ENCODE measurements at regions not wholly inside any gene's neighbourhood (a gene's known extent, or its start where the extent isn't known, plus 50 kb on each side); places are given as distances from the start of the nearest gene placed in this dataset.

- DNase-seq = no peak
Measured at GRCh38 chr9:91025856-91026255, 224.2 kb downstream of the SYK start.

GRCh38 chr9:91026266-91026665, 224.6 kb downstream of the SYK start:
- no peak for DNase-seq

DNA sequence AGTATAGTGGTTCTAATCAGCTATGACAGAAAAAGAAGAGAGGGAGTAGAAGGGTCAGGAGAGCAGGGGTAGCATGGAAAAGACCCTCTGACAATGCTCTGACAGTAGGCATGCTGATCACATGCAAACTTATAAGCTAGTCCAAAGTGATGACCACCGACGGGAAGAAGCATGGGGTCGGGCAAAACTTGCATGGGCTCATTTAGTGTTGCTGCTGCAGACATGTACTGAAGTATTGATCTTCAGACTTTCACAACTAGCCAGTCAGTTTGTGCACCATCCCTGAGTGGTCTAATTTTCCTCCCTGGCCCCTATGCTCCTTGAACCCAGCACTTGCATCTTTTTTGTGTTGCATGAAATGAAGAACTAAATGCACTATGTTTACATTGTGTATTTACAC, 225.4 kb downstream of the SYK start:
- DNase-seq = no peak

- no peak for DNase-seq
Measured at GRCh38 chr9:91028166-91028827, 226.7 kb downstream of the SYK start.

GRCh38 chr9:91029650-91030361, 228.2 kb downstream of the SYK start:
- no peak for DNase-seq

DNA sequence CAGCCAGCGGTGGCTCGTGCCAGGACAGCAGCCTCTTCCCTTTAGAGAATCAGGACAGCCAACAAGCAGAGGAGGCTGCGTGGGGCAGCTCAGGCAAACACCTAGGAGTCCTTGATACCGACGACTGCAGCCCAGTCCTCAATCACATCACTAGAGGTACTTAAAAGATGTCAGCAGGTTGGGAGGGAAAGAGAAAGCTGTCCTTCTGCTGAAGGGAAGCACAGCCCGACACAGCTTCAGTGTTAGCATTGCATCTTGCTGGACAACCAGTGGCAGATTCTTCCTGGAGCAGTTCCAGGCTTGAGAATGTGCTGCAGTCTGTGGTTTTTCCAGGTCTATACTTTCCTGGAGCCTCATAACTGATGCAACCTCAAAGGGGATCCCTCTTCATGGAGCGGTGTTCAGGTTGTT, 230.5 kb downstream of the SYK start:
- DNase-seq = no peak

GRCh38 chr9:91033270-91033669, 231.7 kb downstream of the SYK start:
- DNase-seq = no peak

GRCh38 chr9:91033797-91034196, 232.2 kb downstream of the SYK start:
- DNase-seq = no peak

DNA sequence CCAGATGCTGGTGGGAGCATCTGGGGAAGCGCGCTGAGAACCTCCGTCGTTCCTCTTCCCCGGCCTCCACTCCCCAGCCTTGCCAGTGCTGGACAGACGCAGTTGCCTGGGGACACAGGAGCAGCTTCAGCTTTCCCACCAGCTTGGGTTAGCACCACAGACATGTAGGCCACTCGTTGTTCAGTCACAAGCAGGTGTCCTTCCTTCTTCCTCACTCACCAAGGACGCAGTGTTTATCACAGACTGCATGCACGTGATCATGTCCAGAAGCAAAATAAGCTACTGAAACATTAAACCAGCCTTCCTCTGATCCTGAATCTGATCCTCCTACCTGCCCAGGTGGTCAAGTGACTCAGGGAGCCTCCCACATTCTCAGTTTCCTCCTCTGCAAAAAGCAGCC, 232.9 kb downstream of the SYK start:
- DNase-seq = no peak

DNA sequence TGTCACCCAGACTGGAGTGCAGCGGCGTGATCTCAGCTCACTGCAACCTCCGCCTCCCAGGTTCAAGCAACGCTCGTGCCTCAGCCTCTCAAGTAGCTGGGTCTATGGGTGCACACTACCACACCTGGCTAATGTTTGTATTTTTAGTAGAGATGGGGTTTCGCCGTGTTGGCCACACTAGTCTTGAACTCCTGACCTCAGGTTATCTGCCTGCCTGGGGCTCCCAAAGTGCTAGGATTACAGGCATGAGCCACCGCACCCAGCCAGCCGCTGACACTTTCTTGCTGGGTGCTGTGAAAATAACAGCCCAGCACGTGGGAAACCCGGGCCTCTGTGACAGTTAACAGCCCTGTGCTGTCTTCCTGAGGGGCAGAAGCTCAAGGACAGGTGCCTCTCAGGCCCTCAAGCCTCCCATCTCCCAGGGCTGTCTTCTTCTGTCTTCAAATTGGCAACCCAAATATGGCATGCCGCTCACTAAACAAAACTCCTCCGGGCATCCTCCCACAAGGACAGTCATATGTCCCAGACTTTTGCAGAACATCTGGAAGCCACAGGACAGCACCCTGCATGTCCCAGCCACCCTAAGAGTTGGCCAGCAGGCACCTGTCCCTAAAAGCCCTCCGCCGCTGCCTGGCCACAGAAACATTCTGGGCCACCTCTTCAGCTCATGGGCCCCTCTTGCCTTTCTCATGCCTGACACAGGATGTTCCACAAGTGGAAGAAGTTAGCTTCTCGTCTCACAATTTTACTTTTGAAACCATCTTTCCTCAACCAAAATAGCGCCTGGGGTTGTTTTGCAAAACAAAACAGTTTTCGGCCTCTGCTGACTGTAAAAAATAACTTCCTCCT, 233.6 kb downstream of the SYK start:
- DNase-seq = no peak

DNA sequence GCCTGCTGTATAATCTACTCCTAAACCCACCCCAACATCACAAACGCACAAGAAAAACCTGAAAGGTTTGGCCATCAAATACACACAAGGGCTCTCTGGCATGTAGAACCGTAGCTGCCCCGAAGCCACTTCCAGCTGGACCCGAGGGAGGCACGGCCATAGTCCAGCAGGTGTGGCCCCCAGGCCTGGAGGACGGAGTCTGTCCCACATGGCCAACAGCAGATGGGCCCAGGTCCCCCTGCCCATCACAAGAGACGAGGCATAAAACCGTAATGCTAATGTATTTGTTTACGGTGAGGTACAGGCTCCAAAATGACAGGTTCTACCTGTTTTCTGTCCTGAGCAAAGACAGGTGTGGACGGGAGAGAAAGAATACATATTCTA, 234.2 kb downstream of the SYK start:
- DNase-seq = no peak

- no peak for DNase-seq
Measured at GRCh38 chr9:91036356-91036755, 234.7 kb downstream of the SYK start.

- DNase-seq = peak; percentile 25
Measured at GRCh38 chr9:91036826-91037510, 235.3 kb downstream of the SYK start.

DNA sequence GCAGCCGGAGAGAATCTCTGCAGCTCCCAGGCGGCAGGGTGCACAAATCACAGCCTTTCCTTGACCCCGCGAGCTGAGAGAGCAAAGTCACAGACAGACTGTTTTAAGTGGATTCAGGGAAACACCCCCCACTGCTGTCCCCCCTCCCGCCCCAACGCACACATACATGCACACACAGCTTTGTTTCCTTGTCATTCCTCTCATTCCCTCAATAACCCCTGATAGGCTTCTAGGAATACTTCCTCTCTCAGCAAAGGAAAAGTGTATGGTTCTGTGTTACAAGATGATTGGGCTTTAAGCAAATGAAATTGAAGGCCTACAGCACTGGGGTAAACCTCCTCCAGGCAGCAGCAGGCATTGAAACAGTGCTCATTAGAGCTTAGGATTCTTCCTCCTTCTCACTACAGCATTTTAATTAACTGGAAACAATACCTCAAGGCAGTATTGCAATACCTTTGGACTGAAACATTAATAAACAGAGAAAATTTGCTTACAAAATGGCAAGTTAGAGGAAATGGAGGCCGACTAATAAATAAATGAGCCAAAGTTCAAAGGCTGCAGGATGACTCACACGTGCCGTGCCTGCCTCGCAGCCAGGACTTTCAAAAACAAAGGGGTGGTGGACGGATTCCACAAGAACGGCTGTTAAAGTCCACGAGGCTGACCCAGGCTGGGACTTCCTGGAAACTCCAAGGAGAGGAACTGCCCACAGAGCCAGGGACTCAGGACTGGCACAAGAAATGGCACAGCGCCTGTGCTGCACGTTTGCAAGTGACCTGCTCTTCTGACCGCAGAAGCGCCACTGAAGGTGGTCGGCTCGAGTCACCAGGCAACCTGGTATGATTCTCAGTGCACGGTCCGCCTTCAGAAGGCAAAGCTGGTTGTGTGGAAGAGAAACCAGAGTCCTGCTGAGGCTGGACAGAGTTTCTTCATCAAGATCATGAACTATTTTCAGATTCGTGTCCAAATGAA, 236.2 kb downstream of the SYK start:
- peak; percentile 45 for DNase-seq

DNA sequence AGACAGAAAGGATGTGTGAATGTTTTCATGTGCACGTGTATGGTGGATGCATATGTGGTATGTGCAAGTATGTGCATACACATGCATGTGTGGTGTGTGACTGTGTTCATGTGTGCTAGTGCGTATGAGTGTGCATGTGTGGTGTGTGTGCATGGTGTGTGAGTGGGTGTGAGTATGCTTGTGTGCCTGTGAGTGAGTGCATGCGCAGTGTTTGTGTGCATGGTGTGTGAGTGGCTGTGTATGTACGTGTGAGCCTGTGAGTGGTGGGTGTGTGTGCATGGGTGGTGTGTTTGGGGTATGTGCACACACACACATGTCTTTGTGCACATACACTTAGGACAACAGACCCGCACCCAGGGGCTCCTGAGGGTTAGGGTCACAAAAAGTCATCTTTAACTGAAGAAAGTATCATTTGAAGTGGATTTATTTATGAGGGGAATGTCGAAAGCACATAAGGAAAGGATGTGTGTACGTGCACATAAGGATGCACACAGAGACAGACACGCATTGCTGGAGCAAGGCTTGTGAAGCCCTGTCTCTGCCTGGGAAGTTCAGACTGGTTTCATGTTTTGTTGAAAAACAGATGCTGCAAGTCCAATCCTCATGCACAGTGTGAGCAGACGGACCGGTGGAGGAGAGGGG, 237.0 kb downstream of the SYK start:
- DNase-seq = no peak

GRCh38 chr9:91039125-91039834, 237.7 kb downstream of the SYK start:
- no peak for DNase-seq

- no peak for DNase-seq
Measured at GRCh38 chr9:91039835-91040140, 238.2 kb downstream of the SYK start.

DNA sequence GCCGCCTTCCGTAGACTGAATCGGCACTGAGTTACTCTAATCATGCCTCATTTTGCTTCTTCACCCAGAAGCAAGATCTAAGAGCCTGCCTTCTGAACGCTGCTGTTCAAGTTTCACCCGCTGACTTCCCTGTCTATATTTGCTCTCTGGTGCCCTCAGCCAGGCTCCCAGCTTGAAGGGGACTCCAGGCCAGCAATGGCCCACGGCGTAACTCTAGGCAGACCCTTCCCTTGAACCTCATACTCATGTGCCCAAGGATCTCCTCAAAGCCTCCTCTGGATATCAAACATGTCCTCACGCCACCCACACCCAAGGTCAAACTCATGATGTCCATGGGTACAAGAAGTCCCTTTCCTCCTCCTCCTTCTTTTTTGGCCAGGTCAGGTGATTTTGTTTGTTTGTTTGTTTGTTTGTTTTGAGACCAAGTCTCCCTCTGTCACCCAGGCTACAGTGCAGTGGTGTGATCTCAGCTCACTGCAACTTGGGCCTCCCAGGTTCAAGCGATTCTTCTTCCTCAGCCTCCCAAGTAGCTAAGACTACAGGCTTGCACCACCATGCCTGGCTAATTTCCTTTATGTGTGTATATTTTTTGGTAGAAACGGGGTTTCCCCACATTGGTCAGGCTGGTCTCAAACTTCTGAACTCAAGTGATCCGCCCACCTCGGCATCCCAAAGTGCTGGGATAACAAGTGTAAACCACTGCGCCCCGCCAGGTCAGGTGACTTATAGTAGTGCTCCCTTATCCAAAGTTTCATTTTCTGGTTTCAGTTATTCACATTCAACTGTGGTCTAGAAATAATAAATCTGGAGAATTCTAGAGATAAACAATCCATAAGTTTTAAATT, 239.0 kb downstream of the SYK start:
- no peak for DNase-seq

GRCh38 chr9:91042024-91042423, 240.4 kb downstream of the SYK start:
- no peak for DNase-seq

GRCh38 chr9:91042541-91042940, 240.9 kb downstream of the SYK start:
- no peak for DNase-seq

Data from T1000 (cell line).